Adrenal gland (tissue), 5 donors: ENCODE measurements at regions not wholly inside any gene's neighbourhood (a gene's known extent, or its start where the extent isn't known, plus 50 kb on each side); places are given as distances from the start of the nearest gene placed in this dataset.

Source experiments
- POLR2A ChIP-seq, 2 donors: fragments of 450-650 bp; IDR thresholded peaks; one replicate each; pipeline ENCODE4 v1.6.1; 2017; ENCODE audit warnings: antibody characterized with exemption in 2 of 2, mild to moderate bottlenecking in 2 of 2, moderate library complexity in 1 of 2
- TF ChIP-seq, protein P1 (sequence below), 6 experiments: fragments of 450-650 bp in 4 of 6; fragments of 200-600 bp in 2 of 6; sonication (generic) in 1 of 6; IDR thresholded peaks; 1 replicate in 5 of 6; 2 replicates in 1 of 6; pipeline versions ENCODE4 v1.5.1 to v1.8.0; 2016 to 2021; ENCODE audit warnings: antibody characterized with exemption in 6 of 6, mild to moderate bottlenecking in 2 of 6, moderate library complexity in 1 of 6
- donor health status: DM: no; HTN: no; CAD: no.

DNA sequence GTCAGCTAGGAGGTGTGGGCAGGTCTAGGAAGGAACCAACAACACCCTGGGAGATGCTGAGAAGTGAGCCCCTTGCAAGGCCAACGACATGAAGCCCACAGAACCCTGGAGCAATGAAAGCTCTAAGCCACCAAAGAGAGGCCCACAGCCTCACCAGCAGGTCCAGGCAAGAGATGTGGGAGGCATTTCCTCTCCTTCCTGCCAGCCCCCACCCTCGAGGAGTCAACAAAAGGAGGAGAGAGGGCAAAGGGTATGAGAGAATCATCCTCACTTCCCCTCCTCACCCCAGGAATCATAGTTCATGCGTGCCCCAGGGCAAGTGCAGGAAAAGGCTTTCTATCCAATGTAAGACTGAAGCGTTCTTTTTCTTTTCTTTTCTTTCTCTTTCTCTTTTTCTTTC lies 195.8 kb downstream of the SHQ1 start:
- TF ChIP-seq, protein P1, sequence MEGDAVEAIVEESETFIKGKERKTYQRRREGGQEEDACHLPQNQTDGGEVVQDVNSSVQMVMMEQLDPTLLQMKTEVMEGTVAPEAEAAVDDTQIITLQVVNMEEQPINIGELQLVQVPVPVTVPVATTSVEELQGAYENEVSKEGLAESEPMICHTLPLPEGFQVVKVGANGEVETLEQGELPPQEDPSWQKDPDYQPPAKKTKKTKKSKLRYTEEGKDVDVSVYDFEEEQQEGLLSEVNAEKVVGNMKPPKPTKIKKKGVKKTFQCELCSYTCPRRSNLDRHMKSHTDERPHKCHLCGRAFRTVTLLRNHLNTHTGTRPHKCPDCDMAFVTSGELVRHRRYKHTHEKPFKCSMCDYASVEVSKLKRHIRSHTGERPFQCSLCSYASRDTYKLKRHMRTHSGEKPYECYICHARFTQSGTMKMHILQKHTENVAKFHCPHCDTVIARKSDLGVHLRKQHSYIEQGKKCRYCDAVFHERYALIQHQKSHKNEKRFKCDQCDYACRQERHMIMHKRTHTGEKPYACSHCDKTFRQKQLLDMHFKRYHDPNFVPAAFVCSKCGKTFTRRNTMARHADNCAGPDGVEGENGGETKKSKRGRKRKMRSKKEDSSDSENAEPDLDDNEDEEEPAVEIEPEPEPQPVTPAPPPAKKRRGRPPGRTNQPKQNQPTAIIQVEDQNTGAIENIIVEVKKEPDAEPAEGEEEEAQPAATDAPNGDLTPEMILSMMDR (IDR thresholded peaks at IDR 0.05): no peak
- no peak for TF ChIP-seq POLR2A (IDR thresholded peaks at IDR 0.05)
